ENCODE measurements at regions not wholly inside any gene's neighbourhood (a gene's known extent, or its start where the extent isn't known, plus 50 kb on each side); places are given as distances from the start of the nearest gene placed in this dataset.
"Not testable (repeated sequence)": the region's sequence is repeated elsewhere in the genome, so short reads cannot be mapped to it uniquely, and the experiment has no call there.

GRCh38 chr9:105978336-105978735 lies 284.0 kb downstream of the TMEM38B start:
- DNase-seq (ENCODE audit: low read depth) = no peak

- no peak for DNase-seq (ENCODE audit: low read depth)
These were observed 284.5 kb downstream of the TMEM38B start for GRCh38 chr9:105978826-105979225.

GRCh38 chr9:105979290-105979689 lies 284.9 kb downstream of the TMEM38B start:
- DNase-seq (ENCODE audit: low read depth) = no peak

- no peak for DNase-seq (ENCODE audit: low read depth)
These were observed 290.4 kb downstream of the TMEM38B start for GRCh38 chr9:105984714-105985113.

- no peak for DNase-seq (ENCODE audit: low read depth)
These were observed 298.9 kb downstream of the TMEM38B start for GRCh38 chr9:105993116-105993854.

GRCh38 chr9:105993921-105994715 lies 299.8 kb downstream of the TMEM38B start:
- no peak for DNase-seq (ENCODE audit: low read depth)

- DNase-seq (ENCODE audit: low read depth) = no peak
These were observed 300.6 kb downstream of the TMEM38B start for GRCh38 chr9:105994970-105995369.

GRCh38 chr9:106017198-106017740 lies 322.9 kb downstream of the TMEM38B start:
- no peak for DNase-seq (ENCODE audit: low read depth)

- DNase-seq (ENCODE audit: low read depth) = no peak
These were observed 324.8 kb downstream of the TMEM38B start for GRCh38 chr9:106019039-106019680.

- DNase-seq (ENCODE audit: low read depth) = no peak
These were observed 325.4 kb downstream of the TMEM38B start for GRCh38 chr9:106019702-106020101.

GRCh38 chr9:106020186-106020585 lies 325.8 kb downstream of the TMEM38B start:
- DNase-seq (ENCODE audit: low read depth) = no peak

GRCh38 chr9:106023455-106023854 lies 329.1 kb downstream of the TMEM38B start:
- no peak for DNase-seq (ENCODE audit: low read depth)

GRCh38 chr9:106025453-106025852 lies 331.1 kb downstream of the TMEM38B start:
- DNase-seq (ENCODE audit: low read depth) = no peak

GRCh38 chr9:106030146-106030545 lies 335.8 kb downstream of the TMEM38B start:
- not testable (repeated sequence) for DNase-seq (ENCODE audit: low read depth)

- DNase-seq (ENCODE audit: low read depth) = no peak
These were observed 338.6 kb downstream of the TMEM38B start for GRCh38 chr9:106032978-106033377.

GRCh38 chr9:106035806-106036205 lies 341.5 kb downstream of the TMEM38B start:
- no peak for DNase-seq (ENCODE audit: low read depth)

GRCh38 chr9:106038266-106039001 lies 344.1 kb downstream of the TMEM38B start:
- DNase-seq (ENCODE audit: low read depth) = no peak

- DNase-seq (ENCODE audit: low read depth) = no peak
These were observed 345.0 kb downstream of the TMEM38B start for GRCh38 chr9:106039151-106039935.

GRCh38 chr9:106041920-106042319 lies 347.6 kb downstream of the TMEM38B start:
- DNase-seq (ENCODE audit: low read depth) = not testable (repeated sequence)

GRCh38 chr9:106051545-106051944 lies 357.2 kb downstream of the TMEM38B start:
- DNase-seq (ENCODE audit: low read depth) = no peak

GRCh38 chr9:106052166-106052565 lies 357.8 kb downstream of the TMEM38B start:
- no peak for DNase-seq (ENCODE audit: low read depth)
